ENCODE measurements at regions not wholly inside any gene's neighbourhood (a gene's known extent, or its start where the extent isn't known, plus 50 kb on each side); places are given as distances from the start of the nearest gene placed in this dataset.
"Not testable (repeated sequence)": the region's sequence is repeated elsewhere in the genome, so short reads cannot be mapped to it uniquely, and the experiment has no call there.

- DNase-seq = no peak
Measured at GRCh38 chr2:35510636-35511035, 844.9 kb upstream of the CRIM1 start.

- DNase-seq = no peak
Measured at GRCh38 chr2:35508601-35509000, 847.0 kb upstream of the CRIM1 start.

DNA sequence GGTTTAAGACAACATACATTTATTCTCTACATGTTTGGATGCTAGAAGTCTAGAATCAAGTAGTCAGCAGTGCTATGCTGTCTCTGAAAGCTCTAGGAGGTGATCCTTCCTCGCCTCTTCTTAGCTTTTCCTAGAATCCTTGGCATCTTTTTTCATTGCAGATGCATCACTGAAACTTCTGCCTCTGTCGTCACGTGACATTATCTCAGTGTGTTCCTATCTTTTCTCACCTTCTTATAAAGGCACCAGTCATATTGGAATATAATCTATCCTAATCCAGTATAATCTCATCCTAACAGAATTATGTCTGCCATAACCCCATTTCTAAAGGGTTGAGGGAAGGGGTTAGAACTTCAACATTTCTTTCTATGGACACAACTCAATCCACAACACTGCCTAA lies 851.2 kb upstream of the CRIM1 start:
- DNase-seq = no peak

GRCh38 chr2:35503738-35504199 lies 851.8 kb upstream of the CRIM1 start:
- DNase-seq = no peak

GRCh38 chr2:35503311-35503710 lies 852.3 kb upstream of the CRIM1 start:
- DNase-seq = no peak

DNA sequence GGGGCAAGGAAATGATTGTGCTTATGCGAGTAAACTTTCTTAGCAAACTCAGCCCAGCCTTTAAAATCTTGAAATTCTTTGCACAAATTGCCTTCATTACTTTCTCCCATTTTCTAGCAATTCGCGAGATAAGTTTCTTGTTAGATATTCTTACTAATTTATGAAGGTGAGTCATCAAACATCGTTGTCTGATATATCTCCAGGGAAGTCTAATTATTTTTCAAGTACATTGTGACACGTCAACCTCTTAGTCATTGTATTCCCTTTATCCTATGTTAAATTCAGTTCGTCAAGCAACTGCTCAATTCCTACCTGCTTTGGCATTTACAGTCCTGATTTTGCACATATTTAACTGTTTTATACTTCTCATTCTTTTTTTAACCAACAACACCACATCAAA lies 854.5 kb upstream of the CRIM1 start:
- DNase-seq = no peak

DNA sequence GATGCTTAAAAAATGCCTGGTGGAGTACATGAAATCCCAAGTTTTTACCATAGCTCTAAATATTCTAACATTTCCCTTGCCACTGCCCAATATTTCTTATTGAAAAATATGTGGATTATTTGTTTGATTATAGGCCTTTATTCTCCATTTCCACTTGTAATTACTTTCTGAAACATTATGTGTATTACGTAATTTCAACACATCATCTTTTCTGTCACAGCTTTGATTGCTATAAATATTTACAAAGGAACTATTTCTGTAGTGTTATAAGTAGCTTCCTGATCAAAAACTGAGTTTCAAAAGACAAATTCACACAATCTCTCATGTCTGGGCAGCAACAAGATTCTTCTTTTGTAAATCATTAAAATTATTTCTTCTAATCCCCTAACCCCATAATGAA lies 859.6 kb upstream of the CRIM1 start:
- no peak for DNase-seq

DNA sequence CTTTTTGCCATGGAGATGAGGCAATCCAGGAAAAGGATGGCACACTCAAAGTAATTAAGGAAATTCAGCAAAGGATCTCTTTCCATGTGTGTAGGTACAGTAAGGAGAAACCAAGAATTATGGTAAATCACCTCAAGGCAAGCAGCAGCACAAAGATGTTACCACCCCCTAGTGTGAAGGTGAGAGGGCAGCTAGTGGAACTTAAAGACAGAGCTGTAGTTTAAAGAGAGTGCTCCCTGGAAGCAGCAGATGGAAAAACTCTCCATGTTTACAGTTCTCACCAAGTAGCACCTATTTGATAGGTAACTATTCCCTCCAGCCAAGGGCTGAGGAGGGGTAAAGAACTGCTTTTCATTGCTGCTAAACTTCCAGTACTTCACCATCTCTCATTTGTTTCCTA lies 860.4 kb upstream of the CRIM1 start:
- DNase-seq = no peak

DNA sequence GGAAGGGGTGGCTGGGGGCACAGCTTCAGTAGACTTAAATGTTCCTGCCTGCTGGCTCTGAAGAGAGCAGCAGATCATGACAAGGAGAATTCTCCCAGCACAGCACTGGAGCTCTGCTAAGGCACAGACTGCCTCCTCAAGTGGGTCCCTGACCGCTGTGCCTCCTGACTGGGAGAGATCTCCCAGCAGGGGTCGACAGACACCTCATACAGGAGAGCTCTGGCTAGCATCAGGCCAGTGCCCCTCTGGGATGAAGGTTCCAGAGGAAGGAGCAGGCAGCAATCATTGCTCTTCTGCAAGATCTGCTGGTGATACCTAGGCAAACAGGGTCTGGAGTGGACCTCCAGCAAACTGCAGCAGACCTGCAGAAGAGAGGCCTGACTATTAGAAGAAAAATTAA lies 877.5 kb upstream of the CRIM1 start:
- DNase-seq = not testable (repeated sequence)

- DNase-seq = no peak
Measured at GRCh38 chr2:35468245-35468644, 887.3 kb upstream of the CRIM1 start.

DNA sequence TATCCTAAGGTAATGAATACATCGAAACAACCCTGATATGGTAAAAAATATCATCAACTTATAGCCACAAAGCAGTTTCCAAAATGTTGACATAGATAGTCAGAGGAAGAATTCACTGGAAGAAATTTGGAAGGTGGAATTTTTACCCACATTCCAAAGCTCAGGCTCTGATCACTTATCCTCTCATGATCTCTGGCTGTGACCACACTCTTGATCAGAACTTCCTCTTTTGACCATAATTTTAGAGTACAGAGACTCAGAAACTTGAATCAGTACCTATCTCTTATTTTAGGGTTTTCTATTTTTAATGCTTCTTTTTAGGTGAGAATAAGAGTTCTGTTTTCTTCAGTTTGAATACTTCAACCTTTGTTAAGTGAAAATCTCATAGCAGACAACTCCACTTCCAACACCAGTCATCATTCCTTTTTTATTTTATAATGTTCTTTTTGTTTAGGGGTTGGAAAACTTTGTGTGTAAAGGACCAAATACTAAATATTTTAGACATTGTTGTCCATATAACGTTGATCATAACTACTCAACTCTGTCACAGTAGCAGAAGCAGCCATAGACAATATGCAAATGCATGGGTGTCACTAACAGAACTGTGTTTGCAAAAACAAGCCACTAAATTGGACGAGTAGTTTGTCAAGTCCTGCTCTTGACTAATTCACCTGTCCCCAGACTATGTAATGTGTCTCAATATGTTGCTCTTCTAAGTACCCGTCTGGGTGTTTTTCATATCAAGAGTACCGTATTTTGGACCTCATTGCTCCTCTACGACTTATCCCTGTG lies 891.6 kb upstream of the CRIM1 start:
- DNase-seq = no peak

GRCh38 chr2:35462226-35462998 lies 893.2 kb upstream of the CRIM1 start:
- DNase-seq = no peak

- no peak for DNase-seq
Measured at GRCh38 chr2:35461406-35461805, 894.2 kb upstream of the CRIM1 start.

DNA sequence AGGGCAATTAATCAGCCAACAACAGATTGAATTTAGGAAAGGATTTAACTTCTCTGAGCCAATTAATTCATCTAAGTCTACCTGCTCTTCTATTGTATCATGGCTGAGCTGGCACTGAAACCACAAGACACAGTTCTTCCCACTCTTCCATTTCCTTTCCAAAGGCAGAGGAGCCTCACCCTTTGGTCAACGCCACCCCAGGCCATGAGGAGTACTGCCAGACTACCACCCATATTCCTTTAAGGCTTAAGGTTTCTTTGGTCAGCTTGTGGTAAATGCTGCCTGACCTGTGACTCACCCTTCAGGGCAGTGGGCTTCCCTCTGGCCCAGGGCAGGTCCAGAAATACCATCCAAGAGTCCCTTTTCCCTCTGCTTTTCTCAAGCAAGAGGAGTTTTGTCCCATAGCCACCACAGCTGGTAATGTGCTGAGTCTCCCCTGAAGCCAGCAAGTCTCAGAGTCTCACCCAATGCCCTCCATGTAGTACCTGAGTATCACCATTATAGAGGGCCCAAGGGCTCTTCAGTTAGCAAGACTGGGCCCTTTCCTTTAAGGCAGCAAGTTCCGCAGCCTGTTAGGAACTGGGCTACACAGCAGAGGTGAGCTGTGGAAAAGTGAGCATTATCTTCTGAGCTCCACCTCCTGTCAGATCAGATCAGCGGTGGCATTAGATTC lies 900.5 kb upstream of the CRIM1 start:
- no peak for DNase-seq

DNA sequence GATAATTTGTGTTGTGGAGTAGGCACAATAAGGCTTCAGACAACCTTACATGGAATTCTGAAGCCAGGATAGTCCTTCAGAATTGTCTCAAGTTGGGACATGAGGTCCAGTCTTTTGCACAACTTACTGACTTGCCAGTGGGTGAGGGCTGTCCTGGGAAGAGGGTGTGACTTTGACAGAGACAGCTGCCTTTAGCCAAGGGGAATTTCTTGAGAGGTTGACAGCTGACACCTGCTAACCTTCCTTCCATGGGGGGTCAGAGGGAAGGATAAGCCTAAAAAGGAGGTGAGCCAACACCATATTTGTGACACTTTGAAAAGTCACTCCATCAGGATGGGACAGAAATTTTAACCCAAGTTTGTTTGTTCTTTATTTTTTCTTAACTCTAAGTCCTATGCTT lies 907.8 kb upstream of the CRIM1 start:
- DNase-seq = no peak

GRCh38 chr2:35447215-35447614 lies 908.4 kb upstream of the CRIM1 start:
- DNase-seq = no peak

- DNase-seq = no peak
Measured at GRCh38 chr2:35443087-35443486, 912.5 kb upstream of the CRIM1 start.

DNA sequence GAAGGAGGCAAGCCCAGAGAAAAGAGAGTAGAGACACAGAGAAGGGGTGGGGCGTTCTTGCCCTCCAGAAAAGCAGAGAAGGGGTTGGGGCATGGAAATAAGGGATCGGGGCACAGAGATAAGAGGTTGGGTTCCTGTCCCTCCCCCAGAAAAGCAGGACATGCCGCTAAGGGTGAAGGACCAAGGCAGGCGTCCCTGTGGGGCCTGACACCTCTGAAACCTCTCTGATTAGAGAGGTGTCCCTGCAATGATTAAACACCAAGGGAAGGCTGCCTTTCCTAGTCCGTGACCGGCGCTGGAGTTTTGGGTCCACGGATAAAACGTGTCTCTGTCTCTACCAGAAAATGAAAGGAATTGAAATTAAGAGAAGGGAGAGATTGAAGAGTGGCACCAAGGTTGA lies 914.0 kb upstream of the CRIM1 start:
- not testable (repeated sequence) for DNase-seq

DNA sequence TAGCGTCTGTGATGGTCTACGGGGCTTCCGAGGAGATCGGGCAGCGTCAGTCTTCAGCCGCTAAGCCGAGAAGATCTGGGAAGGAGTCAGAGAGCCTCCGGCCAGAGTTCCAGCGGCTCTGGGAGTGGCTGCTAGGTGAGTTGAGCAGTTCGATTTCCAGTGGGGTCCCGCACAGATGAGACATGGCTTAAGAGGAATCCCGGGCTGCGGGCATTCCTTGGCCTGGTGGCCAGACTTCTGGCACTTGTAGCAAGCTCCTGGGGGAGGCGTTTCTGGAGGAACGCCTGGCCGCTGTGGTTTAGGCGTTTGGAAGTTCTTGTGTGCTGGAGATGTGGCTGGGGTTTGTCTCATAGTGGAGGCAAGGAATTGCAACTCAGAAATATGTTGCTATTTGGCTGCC lies 915.3 kb upstream of the CRIM1 start:
- DNase-seq = not testable (repeated sequence)

DNA sequence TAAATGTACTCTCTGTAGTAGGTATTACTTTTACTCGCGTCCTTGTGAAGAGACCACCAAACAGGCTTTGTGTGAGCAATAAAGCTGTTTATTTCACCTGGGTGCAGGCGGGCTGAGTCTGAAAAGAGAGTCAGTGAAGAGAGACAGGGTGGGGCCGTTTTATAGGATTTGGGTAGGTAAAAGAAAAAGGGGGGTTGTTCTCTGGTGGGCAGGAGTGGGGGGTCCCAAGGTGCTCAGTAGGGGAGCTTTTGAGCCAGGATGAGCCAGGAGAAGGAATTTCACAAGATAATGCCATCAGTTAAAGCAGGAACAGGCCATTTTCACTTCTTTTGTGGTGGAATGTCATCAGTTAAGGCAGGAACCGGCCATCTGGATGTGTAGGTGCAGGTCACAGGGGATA lies 918.7 kb upstream of the CRIM1 start:
- not testable (repeated sequence) for DNase-seq

GRCh38 chr2:35428548-35428947 lies 927.0 kb upstream of the CRIM1 start:
- DNase-seq = no peak

- no peak for DNase-seq
Measured at GRCh38 chr2:35421485-35421884, 934.1 kb upstream of the CRIM1 start.

- DNase-seq = no peak
Measured at GRCh38 chr2:35417293-35417692, 938.3 kb upstream of the CRIM1 start.

All from NCI-H2081 (cell line).